ENCODE measurements at regions not wholly inside any gene's neighbourhood (a gene's known extent, or its start where the extent isn't known, plus 50 kb on each side); places are given as distances from the start of the nearest gene placed in this dataset.

- TF ChIP-seq ZNF462 (CRISPR knock-in tag; IDR thresholded peaks at IDR 0.05) (no peak), CTCF (conservative IDR thresholded peaks at IDR 0.05; ENCODE audit: low read depth in 2 of 2) (no peak), ETS1 (IDR thresholded peaks at IDR 0.05) (no peak), CREB1 (CRISPR knock-in tag; IDR thresholded peaks at IDR 0.05; ENCODE audit: low read depth) (no peak), ZNF331 (CRISPR knock-in tag; IDR thresholded peaks at IDR 0.05; ENCODE audit: low read depth) (no peak), POLR2AphosphoS5 (IDR thresholded peaks at IDR 0.05; ENCODE audit: low read depth) (no peak)
These were observed 71.2 kb downstream of the VCPKMT start (continued) for GRCh38 chr14:50045039-50045711.

All from GM23338 (cell line).